Ascending aorta (tissue), 2 donors: ENCODE measurements at regions not wholly inside any gene's neighbourhood (a gene's known extent, or its start where the extent isn't known, plus 50 kb on each side); places are given as distances from the start of the nearest gene placed in this dataset.

Experiments
- DNase-seq, 2 donors: peaks; one replicate each; pipeline ENCODE4 v3.0.0-alpha.2; 2019; ENCODE audit warnings: low spot score in 2 of 2
- H3K27ac ChIP-seq, 2 donors: fragments of 200-600 bp; sonication (generic); one replicate each; pipeline ENCODE4 v1.5.1; 2016 to 2017; ENCODE audit warnings: mild to moderate bottlenecking in 1 of 2
- H3K27me3 ChIP-seq: fragments of 200-600 bp; sonication (generic); one replicate; pipeline ENCODE4 v1.5.1; 2017
- H3K36me3 ChIP-seq, 2 donors: fragments of 200-600 bp; sonication (generic); one replicate each; pipeline ENCODE4 v1.5.1; 2016
- H3K4me1 ChIP-seq, 2 donors: fragments of 200-600 bp; sonication (generic); one replicate each; pipeline ENCODE4 v1.5.1; 2016 to 2017; ENCODE audit warnings: mild to moderate bottlenecking in 1 of 2
- H3K4me3 ChIP-seq, 2 donors: fragments of 200-600 bp; sonication (generic); one replicate each; pipeline ENCODE4 v1.5.1; 2016 to 2017; ENCODE audit warnings: mild to moderate bottlenecking in 1 of 2
- H3K9me3 ChIP-seq, 2 donors: fragments of 200-600 bp; sonication (generic); one replicate each; pipeline ENCODE4 v1.5.1; 2016
- CTCF ChIP-seq, 3 experiments: fragments of 200-600 bp in 2 of 3; fragments of 450-650 bp in 1 of 3; sonication (generic) in 2 of 3; IDR thresholded peaks; one replicate each; pipeline ENCODE4 v1.5.1; 2016 to 2019; ENCODE audit warnings: antibody characterized with exemption in 3 of 3, mild to moderate bottlenecking in 1 of 3, moderate library complexity in 1 of 3
- intact Hi-C: fragments of 100-400 bp; cut with DNase I; formaldehyde crosslinking; loops from one replicate; pipeline ENCODE4 v1.15.1; 2023

GRCh38 chr13:24064371-24064770 is 96.1 kb upstream of the SPATA13 start:
- intact Hi-C loops = no loop called here
- no peak for TF ChIP-seq CTCF (IDR thresholded peaks at IDR 0.05)
- no peak for DNase-seq
- H3K27ac ChIP-seq = no peak overlapping the region
- no peaks in the 10 kb centered on the region for H3K9me3 ChIP-seq
- H3K4me1 ChIP-seq = no peaks in the 10 kb centered on the region
- no peak overlapping the region for H3K4me3 ChIP-seq
- no peaks in the 10 kb centered on the region for H3K27me3 ChIP-seq
- no peaks in the 10 kb centered on the region for H3K36me3 ChIP-seq

GRCh38 chr13:24065176-24065575 is 95.3 kb upstream of the SPATA13 start:
- H3K27me3 ChIP-seq = no peaks in the 10 kb centered on the region
- DNase-seq = no peak
- no peaks in the 10 kb centered on the region for H3K9me3 ChIP-seq
- intact Hi-C loops = no loop called here
- H3K4me1 ChIP-seq = no peaks in the 10 kb centered on the region
- H3K4me3 ChIP-seq = no peak overlapping the region
- H3K27ac ChIP-seq = no peak overlapping the region
- no peak for TF ChIP-seq CTCF (IDR thresholded peaks at IDR 0.05)
- H3K36me3 ChIP-seq = no peaks in the 10 kb centered on the region

GRCh38 chr13:24066405-24067295 is 93.9 kb upstream of the SPATA13 start:
- no peak for DNase-seq
- intact Hi-C loops = no loop called here
- H3K27ac ChIP-seq = no peak overlapping the region
- H3K4me1 ChIP-seq = peaks cover 0 to 4% of the 10 kb centered on the region in 2 donors
- H3K9me3 ChIP-seq = no peaks in the 10 kb centered on the region
- no peaks in the 10 kb centered on the region for H3K36me3 ChIP-seq
- no peak for TF ChIP-seq CTCF (IDR thresholded peaks at IDR 0.05)
- H3K4me3 ChIP-seq = no peak overlapping the region
- no peaks in the 10 kb centered on the region for H3K27me3 ChIP-seq

- no peak for DNase-seq
- no peak for TF ChIP-seq CTCF (IDR thresholded peaks at IDR 0.05)
- no peaks in the 10 kb centered on the region for H3K9me3 ChIP-seq
- H3K27me3 ChIP-seq = no peaks in the 10 kb centered on the region
- H3K36me3 ChIP-seq = no peaks in the 10 kb centered on the region
- H3K4me3 ChIP-seq = no peak overlapping the region
- intact Hi-C loops = no loop called here
- peaks cover 0 to 4% of the 10 kb centered on the region in 2 donors for H3K4me1 ChIP-seq
- H3K27ac ChIP-seq = no peak overlapping the region
Measured at GRCh38 chr13:24068472-24068871, 92.0 kb upstream of the SPATA13 start.

- no peak for TF ChIP-seq CTCF (IDR thresholded peaks at IDR 0.05)
- H3K4me3 ChIP-seq = no peak overlapping the region
- no peaks in the 10 kb centered on the region for H3K9me3 ChIP-seq
- H3K4me1 ChIP-seq = peaks cover 0 to 13% of the 10 kb centered on the region in 2 donors
- intact Hi-C loops = no loop called here
- DNase-seq = no peak
- no peaks in the 10 kb centered on the region for H3K27me3 ChIP-seq
- no peaks in the 10 kb centered on the region for H3K36me3 ChIP-seq
- H3K27ac ChIP-seq = no peak overlapping the region
Measured at GRCh38 chr13:24071016-24071415, 89.5 kb upstream of the SPATA13 start.
